Renal cortical epithelial cell (primary cell): ENCODE measurements at regions not wholly inside any gene's neighbourhood (a gene's known extent, or its start where the extent isn't known, plus 50 kb on each side); places are given as distances from the start of the nearest gene placed in this dataset.
"Not testable (repeated sequence)": the region's sequence is repeated elsewhere in the genome, so short reads cannot be mapped to it uniquely, and the experiment has no call there.

ENCODE experiments used
- DNase-seq: peaks from one replicate; pipeline ENCODE4 v3.0.0-alpha.2; 2011; ENCODE audit warnings: low read depth

GRCh38 chr12:89156340-89156739, 196.0 kb downstream of the DUSP6 start:
- DNase-seq = no peak

DNA sequence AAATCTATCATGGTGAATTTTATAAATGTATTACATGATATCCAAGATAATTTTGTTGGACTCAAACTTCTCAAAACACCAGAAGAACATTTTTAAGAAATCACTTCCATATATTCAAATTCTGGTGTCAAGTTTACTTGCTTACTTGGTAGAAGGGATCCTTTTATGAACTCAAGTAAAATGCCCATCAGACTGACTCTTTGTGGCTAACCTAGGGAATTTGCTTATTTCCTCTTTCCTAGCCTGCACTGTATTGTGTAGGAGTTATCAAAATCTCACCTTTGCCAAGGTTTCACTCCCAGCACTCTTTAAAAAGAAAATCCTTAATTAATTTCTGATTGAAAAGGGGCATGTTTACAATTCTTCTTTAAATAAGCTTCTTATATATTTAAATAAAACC, 196.5 kb downstream of the DUSP6 start:
- DNase-seq = no peak

DNA sequence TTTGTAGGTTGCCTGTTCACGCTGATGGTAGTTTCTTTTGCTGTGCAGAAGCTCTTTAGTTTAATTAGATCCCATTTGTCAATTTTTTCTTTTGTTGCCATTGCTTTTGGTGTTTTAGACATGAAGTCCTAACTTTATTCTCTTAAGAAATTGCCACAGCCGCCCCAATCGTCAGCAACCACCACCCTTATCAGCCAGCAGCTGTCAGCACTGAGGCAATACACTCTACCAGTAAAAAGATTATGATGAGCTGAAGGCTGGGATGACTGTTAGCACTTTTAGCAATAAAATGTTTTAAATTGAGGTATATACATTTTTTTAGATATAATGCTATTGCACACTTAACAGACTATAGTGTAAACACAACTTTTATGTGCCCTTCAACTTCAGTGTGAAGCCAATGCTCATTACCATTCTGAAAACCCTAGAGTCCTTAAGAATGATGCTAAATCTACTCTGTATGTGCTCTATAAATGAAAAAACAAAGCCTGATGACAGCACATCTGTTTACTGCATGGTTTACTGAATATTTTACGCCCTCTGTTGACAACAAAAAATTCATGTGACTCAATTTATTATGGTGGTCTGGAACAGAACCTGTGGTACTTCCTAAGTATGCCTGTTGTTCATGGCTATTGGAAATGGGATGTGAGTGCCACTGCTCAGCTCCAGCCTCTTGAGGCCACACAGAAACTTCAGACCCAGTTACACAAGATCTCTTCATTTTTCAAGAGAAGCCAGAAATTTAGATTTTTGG, 197.4 kb downstream of the DUSP6 start:
- no peak for DNase-seq

GRCh38 chr12:89153341-89153740, 199.0 kb downstream of the DUSP6 start:
- no peak for DNase-seq

GRCh38 chr12:89151536-89151935, 200.8 kb downstream of the DUSP6 start:
- DNase-seq = no peak

DNA sequence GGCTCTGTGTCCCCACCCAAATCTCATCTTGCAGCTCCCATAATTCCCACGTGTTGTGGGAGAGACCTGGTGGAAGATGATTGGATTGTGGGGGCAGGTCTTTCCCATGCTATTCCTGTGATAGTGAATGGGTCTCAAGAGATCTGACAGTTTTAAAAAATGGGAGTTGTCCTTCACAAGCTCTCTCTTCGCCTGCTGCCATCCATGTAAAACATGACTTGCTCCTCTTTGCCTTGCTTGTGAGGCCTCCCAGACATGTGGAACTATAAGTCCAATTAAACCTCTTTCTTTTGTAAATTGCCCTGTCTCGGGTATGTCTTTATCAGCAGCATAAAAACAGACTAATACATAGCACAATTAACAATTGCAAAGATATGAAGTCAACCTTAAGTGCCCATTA, 201.5 kb downstream of the DUSP6 start:
- DNase-seq = not testable (repeated sequence)

- no peak for DNase-seq
Observed at GRCh38 chr12:89140602-89141238, 211.6 kb downstream of the DUSP6 start.

GRCh38 chr12:89140141-89140540, 212.2 kb downstream of the DUSP6 start:
- DNase-seq = no peak

DNA sequence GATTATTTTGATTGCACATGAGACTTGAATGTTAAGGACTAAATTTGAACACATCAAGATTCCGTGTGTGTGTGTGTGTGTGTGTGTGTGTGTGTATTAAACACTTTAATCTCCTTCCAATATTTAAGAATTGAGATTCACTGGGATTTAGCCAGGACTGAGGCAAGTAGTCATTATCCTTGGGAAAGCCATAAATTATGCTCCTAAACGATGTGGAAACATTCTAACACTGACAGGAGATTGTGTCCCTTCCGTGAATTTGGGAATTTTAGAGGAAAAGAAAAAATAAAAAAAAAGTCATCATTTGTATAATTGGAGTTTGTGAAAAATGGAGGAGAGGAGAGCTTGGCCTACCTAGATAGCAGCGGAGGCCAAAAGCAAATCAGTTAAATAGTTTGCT, 212.9 kb downstream of the DUSP6 start:
- no peak for DNase-seq

GRCh38 chr12:89138048-89138852, 214.1 kb downstream of the DUSP6 start:
- peak; percentile 23 for DNase-seq

DNA sequence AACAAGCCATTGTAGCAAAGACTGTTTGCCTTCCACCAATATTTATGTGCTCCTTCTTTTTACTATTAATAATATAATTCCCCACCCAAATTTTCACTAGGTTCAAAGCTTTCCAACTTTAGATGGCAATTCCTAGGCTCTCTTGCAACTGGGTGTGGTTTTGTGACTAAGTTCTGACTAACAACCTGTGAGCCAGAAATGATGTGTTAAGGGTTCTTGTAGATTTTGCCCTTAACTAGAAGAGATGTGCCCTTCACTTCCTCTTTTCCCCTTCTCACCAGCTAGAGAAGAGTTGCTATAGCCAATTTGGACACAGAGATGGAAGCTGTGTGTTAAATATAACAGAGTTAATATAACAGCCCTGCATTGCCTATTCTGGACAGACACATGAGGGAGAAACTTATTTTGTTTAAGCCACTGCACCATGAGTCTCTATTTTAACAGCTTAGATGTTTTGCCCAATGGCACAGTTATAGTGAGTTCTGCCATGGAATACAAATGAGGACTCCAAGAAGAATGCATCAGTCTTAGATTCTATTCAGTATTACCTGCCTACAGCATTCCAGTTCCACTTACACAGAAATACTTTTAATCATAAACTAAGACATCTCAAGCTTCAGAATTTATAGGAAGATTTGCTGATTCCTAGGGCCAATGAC, 216.2 kb downstream of the DUSP6 start:
- DNase-seq = peak; percentile 79

DNA sequence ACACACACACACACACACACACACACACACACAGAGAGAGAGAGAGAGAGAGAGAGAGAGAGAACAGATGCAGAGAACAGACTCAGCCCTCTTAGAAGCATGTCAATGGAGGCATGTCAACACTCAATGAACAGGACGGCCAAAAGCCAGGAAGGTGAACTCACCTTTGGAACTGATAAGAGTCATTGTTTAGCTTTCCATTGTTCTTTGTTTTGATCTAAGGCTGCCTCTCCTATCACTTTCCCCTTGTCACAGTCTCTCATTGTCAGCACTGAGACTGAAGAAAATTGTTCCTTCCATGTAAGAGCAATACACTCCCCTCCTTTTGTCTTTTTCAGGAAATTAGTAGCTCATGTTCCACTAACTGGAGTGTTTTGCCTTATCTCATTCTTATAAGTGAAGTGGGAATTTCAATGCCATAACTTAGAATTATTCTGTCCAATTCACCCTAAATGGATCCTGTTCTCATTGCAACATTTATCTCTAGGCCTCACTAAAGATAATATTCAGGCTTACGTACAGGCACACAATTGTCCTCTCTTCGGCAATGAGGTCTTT, 218.0 kb downstream of the DUSP6 start:
- no peak for DNase-seq

- DNase-seq = no peak
Observed at GRCh38 chr12:89129167-89129870, 223.0 kb downstream of the DUSP6 start.

DNA sequence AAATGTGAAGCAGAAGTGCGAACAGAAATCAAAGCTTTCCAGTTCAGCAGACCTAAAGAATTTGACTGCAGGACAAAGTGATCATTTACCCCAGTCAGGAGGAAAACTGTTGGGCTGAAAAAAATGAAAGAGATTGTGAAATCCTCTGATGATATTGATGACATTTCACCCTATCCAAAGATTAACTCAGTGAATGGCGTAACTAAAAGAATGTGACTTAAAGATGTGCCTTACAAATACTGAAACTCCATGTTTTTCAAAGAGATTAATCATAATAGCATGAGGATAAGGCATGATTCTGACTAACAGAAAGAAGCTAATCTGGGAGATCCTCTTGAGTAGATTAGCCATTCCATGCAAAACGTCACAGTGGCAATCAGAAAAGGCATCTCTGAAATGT, 225.6 kb downstream of the DUSP6 start:
- DNase-seq = peak; percentile 88

GRCh38 chr12:89122852-89123251, 229.4 kb downstream of the DUSP6 start:
- DNase-seq = no peak

DNA sequence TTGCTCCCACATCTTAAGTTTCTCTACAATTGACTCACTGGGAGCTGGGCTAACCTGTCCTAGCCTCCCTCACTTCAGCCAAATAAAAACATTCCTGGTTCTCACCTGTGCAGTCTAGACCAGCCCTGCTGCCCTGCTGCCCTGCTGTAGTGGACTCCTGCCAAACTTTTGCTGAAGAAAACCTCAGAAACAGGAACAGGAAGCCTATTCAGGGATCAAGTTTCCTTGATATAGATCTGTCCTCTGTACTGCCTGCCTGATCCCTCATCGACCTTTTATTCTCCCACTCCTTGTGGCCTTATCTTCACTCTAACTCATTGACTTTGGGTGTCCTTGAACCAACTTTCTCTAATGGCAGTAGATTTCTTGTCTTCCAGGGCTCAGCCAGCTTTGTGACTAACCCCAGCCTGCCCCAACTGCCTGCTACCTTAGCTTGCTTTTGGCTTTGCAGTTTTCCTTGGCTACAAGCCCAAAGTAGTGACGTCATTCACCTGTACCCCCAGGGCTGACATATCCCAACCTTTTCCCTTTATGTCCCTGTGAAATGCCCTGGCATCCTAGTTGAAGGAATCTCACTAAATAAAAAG, 234.8 kb downstream of the DUSP6 start:
- DNase-seq = peak; percentile 66

DNA sequence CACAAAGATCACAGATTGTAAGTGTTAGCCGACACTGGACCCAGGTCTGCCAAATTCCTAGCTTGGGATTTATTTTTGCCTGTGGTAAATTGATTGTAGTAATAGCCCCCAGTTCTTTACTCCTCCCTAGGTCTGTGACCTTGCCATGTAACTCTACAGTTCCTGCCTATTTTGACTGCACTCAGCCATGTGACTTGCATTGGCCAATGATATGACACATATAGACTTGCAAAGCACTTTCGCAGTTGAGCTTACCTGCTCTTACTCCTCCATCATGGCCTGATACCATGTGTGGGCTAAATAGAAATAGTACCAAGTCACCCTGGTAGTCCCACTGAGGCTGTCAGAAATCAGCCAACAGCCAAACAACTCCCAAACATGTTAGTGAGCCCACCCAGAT, 240.3 kb downstream of the DUSP6 start:
- no peak for DNase-seq

DNA sequence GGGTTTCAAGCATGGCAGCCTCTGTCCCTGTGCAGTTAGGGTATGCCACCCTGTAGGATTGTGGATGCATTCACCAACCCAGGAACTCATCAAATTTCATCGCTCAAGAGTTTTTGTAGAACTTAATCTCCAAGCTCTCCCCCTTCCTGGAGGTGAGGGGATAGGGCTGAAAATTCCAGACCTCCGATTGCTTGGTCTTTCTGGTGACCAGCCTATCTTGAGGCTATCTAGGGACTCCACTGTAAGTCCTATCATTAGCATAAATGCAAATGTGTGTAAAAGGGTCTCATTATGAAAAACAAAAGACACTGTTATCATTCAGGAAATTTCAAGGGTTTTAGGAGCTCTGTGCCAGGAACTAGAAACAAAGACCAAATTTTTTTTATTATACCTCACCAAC, 244.0 kb downstream of the DUSP6 start:
- DNase-seq = no peak

DNA sequence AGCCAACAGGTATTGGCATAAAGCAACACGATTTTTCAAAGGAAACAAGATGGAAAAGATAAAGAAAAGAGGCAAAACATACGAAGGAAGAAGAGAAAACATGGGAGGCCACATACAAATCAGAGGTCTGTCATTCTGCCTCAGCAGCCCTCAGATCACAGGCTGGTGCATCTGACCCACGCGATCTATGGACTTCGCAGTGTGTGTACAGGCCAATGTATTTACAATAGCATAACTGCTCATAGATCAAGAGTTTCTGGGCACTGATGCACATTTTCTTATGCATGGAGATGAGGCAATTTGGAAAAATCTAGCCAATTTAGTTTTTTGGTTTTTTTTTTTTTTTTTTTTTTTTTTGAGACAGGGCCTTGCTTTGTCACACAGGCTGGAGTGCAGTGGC, 245.4 kb downstream of the DUSP6 start:
- DNase-seq = no peak

DNA sequence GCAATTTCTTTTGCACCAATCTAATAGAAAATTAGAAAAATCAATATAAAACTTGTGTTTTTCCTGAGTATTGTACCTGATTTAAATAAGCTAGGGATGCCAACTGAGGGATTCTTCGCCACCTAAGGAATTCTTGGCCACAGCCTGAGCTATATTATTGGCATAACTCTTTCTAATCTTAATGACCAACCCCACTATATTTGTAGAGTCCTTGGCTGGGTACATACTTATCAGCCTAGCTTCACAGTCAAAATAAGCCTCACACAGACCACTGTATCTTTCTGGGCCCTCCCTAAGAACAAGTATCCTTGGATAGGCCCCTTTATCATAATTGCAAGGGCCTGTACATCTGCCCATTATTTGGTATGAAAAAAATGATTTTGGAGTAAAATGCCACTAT, 247.1 kb downstream of the DUSP6 start:
- no peak for DNase-seq

DNA sequence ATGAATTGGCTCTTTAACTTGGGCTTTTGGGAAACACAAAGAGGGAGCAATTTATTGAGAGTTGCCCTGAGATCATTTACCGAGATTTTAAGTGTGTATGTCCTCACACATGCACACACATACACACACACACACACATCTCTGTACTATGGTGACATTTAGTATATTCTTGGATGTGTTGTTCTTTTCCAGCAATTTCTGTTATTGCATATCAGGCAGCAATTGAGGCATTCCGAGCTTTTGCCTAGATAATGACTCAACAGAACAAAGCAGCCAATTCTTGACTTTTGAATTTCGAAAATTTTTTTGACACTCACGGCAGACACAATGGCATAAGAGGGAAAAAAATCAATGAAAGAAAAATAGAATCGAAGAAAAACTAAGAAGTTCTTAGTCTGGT, 248.5 kb downstream of the DUSP6 start:
- no peak for DNase-seq
